IMR-90 (cell line): ENCODE measurements at regions not wholly inside any gene's neighbourhood (a gene's known extent, or its start where the extent isn't known, plus 50 kb on each side); places are given as distances from the start of the nearest gene placed in this dataset.

ENCODE experiments used
- ATAC-seq: fragments of 200-7000 bp; cut with Tn5 transposase; 2 replicates; pipeline ENCODE4 v1.9.1; 2020; ENCODE audit warnings: low read depth, mild to moderate bottlenecking, moderate library complexity
- BruUV-seq: library from RNA; stranded (reverse); fragments of 400-500 nt; replicated peaks from 2 replicates; lab custom pipeline; 2021; lab: Mats Ljungman, UMichigan
- CTCF ChIA-PET: fragments of 300-600 bp; formaldehyde crosslinking; extraction: SDS; loops from one replicate; lab custom pipeline; 2021; ENCODE audit warnings: antibody characterized with exemption; lab: Yijun Ruan, JAX
- POLR2A ChIA-PET: fragments of 300-600 bp; sonication (Branson Sonifier 250); formaldehyde crosslinking; loops from one replicate; lab custom pipeline; 2022; ENCODE audit warnings: antibody characterized with exemption; ENCODE audit not compliant: unreplicated experiment; lab: Charles Lee
- DNase-seq: peaks from one replicate; pipeline ENCODE4 v3.0.0; 2013
- H2AFZ ChIP-seq: replicated peaks from 2 replicates; pipeline ENCODE3; 2013; ENCODE audit warnings: low read length, mild to moderate bottlenecking; ENCODE audit not compliant: poor library complexity
- H2AK5ac ChIP-seq: 2 replicates; pipeline ENCODE4 v1.6.1; 2013; ENCODE audit warnings: low read depth, low read length, inconsistent platforms
- H2AK9ac ChIP-seq: replicated peaks from 2 replicates; pipeline ENCODE3; 2013; ENCODE audit warnings: mild to moderate bottlenecking, low read depth, low read length, moderate library complexity; ENCODE audit not compliant: poor library complexity
- H2BK120ac ChIP-seq: 2 replicates; pipeline ENCODE4 v1.6.1; 2013; ENCODE audit warnings: low read depth, low read length, inconsistent platforms
- H2BK15ac ChIP-seq: 3 replicates; pipeline ENCODE4 v1.6.1; 2013; ENCODE audit warnings: low read depth, low read length, inconsistent platforms
- H2BK20ac ChIP-seq: 2 replicates; pipeline ENCODE4 v1.6.1; 2013; ENCODE audit warnings: low read depth, mild to moderate bottlenecking, inconsistent platforms, low read length, moderate library complexity
- H2BK5ac ChIP-seq: 2 replicates; pipeline ENCODE4 v1.6.1; 2013; ENCODE audit warnings: mild to moderate bottlenecking, low read depth, low read length, inconsistent platforms; ENCODE audit not compliant: poor library complexity, severe bottlenecking
- H3K14ac ChIP-seq: replicated peaks from 2 replicates; pipeline ENCODE4 v1.6.1; 2013; ENCODE audit warnings: low read depth, low read length, inconsistent platforms
- H3K18ac ChIP-seq: 2 replicates; pipeline ENCODE4 v1.6.1; 2013; ENCODE audit warnings: low read depth, low read length, control low read depth
- H3K23ac ChIP-seq: 2 replicates; pipeline ENCODE4 v1.6.1; 2013; ENCODE audit warnings: low read depth, low read length, inconsistent platforms
- H3K27ac ChIP-seq: 2 replicates; pipeline ENCODE4 v1.5.1; 2013; ENCODE audit warnings: mild to moderate bottlenecking, control low read depth, low read length; ENCODE audit not compliant: insufficient read depth
- H3K27me3 ChIP-seq: 2 replicates; pipeline ENCODE4 v1.6.1; 2013; ENCODE audit warnings: low read length; ENCODE audit not compliant: control insufficient read depth, insufficient read depth
- H3K36me3 ChIP-seq: 2 replicates; pipeline ENCODE4 v1.6.1; 2013; ENCODE audit warnings: low read length, mixed read lengths; ENCODE audit not compliant: control insufficient read depth, insufficient read depth
- H3K4ac ChIP-seq: 2 replicates; pipeline ENCODE4 v1.6.1; 2013; ENCODE audit warnings: low read depth, low read length, inconsistent platforms
- H3K4me1 ChIP-seq: 2 replicates; pipeline ENCODE4 v1.6.1; 2013; ENCODE audit warnings: low read length, mixed read lengths; ENCODE audit not compliant: control insufficient read depth, insufficient read depth
- H3K4me2 ChIP-seq: 2 replicates; pipeline ENCODE4 v1.6.1; 2013; ENCODE audit warnings: low read depth, mild to moderate bottlenecking, control low read depth, low read length, moderate library complexity
- H3K4me3 ChIP-seq: 2 replicates; pipeline ENCODE4 v1.5.1; 2013; ENCODE audit warnings: low read depth, mild to moderate bottlenecking, control low read depth, low read length, moderate library complexity; ENCODE audit not compliant: insufficient read depth
- H3K56ac ChIP-seq: 2 replicates; pipeline ENCODE4 v1.6.1; 2013; ENCODE audit warnings: low read length, inconsistent platforms; ENCODE audit not compliant: insufficient read depth; ENCODE audit errors: extremely low read depth
- H3K79me1 ChIP-seq, 2 experiments: 2 replicates each; pipeline ENCODE4 v1.6.1; 2013; ENCODE audit warnings: low read length in 2 of 2, inconsistent platforms in 1 of 2, low read depth in 1 of 2
- H3K9ac ChIP-seq: 2 replicates; pipeline ENCODE4 v1.6.1; 2013; ENCODE audit warnings: low read depth, low read length, control low read depth
- H3K9me1 ChIP-seq: 2 replicates; pipeline ENCODE4 v1.6.1; 2013; ENCODE audit warnings: low read length, inconsistent platforms; ENCODE audit not compliant: insufficient read depth
- H3K9me3 ChIP-seq: 2 replicates; pipeline ENCODE4 v1.6.1; 2013; ENCODE audit warnings: low read length; ENCODE audit not compliant: control insufficient read depth, insufficient read depth
- H4K20me1 ChIP-seq: 2 replicates; pipeline ENCODE4 v1.6.1; 2013; ENCODE audit warnings: low read length, inconsistent platforms; ENCODE audit not compliant: insufficient read depth
- H4K5ac ChIP-seq: 2 replicates; pipeline ENCODE4 v1.6.1; 2013; ENCODE audit warnings: mild to moderate bottlenecking, low read depth, low read length, control low read depth
- H4K8ac ChIP-seq, 2 experiments: 2 replicates each; pipeline ENCODE4 v1.6.1; 2013; ENCODE audit warnings: low read depth in 2 of 2, low read length in 2 of 2, control low read depth in 1 of 2, inconsistent platforms in 1 of 2
- H4K91ac ChIP-seq: 2 replicates; pipeline ENCODE4 v1.6.1; 2013; ENCODE audit warnings: low read depth, low read length, inconsistent platforms; ENCODE audit not compliant: insufficient read depth
- ELK1 ChIP-seq: fragments of 150-350 bp; IDR thresholded peaks from 2 replicates; pipeline ENCODE4 v1.6.1; 2016; ENCODE audit warnings: low read depth, mild to moderate bottlenecking, low read length, moderate library complexity, borderline replicate concordance
- FOS ChIP-seq: fragments of 150-350 bp; IDR thresholded peaks from 2 replicates; pipeline ENCODE4 v1.6.1; 2016; ENCODE audit warnings: low read depth, low read length
- MAFK ChIP-seq: IDR thresholded peaks from 2 replicates; pipeline ENCODE4 v1.6.1; 2012; ENCODE audit warnings: low read depth, low read length, improper control_type of control experiment
- MAZ ChIP-seq: IDR thresholded peaks from 2 replicates; pipeline ENCODE4 v1.6.1; 2012; ENCODE audit warnings: low read depth, mild to moderate bottlenecking, low read length, improper control_type of control experiment, moderate library complexity, borderline replicate concordance
- RCOR1 ChIP-seq: IDR thresholded peaks from 2 replicates; pipeline ENCODE4 v1.6.1; 2012; ENCODE audit warnings: mild to moderate bottlenecking, low read length, improper control_type of control experiment; ENCODE audit not compliant: insufficient replicate concordance
- USF2 ChIP-seq: fragments of 150-350 bp; IDR thresholded peaks from 2 replicates; pipeline ENCODE4 v1.6.1; 2017; ENCODE audit warnings: mild to moderate bottlenecking, antibody characterized with exemption, low read length, low read depth
- WGBS, 2 experiments: methylation state at CpG; one replicate each; pipeline versions ENCODE4 v1.1.5 to v1.1.7; 2013; ENCODE audit warnings: missing lambda C conversion rate in 2 of 2; ENCODE audit not compliant: insufficient read length in 1 of 2; ENCODE audit errors: extremely low coverage in 2 of 2; 5-methylcytosine and 5-hydroxymethylcytosine counted together
- dilution Hi-C: fragments of 300-500 bp; cut with HindIII; formaldehyde crosslinking; loops from one replicate; pipeline ENCODE4 v1.14.3; 2018; ENCODE audit warnings: low sequenced_read_pairs; ENCODE audit not compliant: unreplicated experiment
- in situ Hi-C: fragments of 300-500 bp; cut with MboI; formaldehyde crosslinking; loops from 3 replicates; pipeline ENCODE4 v1.14.3; 2019; ENCODE audit warnings: low sequenced_read_pairs, inconsistent platforms, mixed read lengths
- intact Hi-C: fragments of 100-400 bp; cut with micrococcal nuclease; formaldehyde crosslinking; loops from 2 replicates; pipeline ENCODE4 v1.10.0; 2022

GRCh38 chr1:208526613-208527125 is 282.5 kb upstream of the PLXNA2 start:
- Histone ChIP-seq H4K20me1 (no peaks in the 10 kb centered on the region), H3K56ac (no peak overlapping the region), H3K27ac (no peak overlapping the region), H3K23ac (no peak overlapping the region), H2AFZ (no peak overlapping the region), H3K4me1 (no peaks in the 10 kb centered on the region), H2BK20ac (no peak overlapping the region), H3K9ac (no peak overlapping the region), H3K79me1 (no peaks in the 10 kb centered on the region), H3K9me3 (no peaks in the 10 kb centered on the region; the same call in 1 of the 2 replicates), H3K4ac (no peak overlapping the region), H4K8ac (no peak overlapping the region), H2BK5ac (no peak overlapping the region), H4K5ac (no peak overlapping the region), H3K9me1 (no peaks in the 10 kb centered on the region), H4K91ac (no peak overlapping the region), H3K4me3 (no peak overlapping the region), H3K18ac (no peak overlapping the region), H2AK5ac (no peak overlapping the region), H2BK15ac (no peak overlapping the region), H3K14ac (no peak overlapping the region), H3K4me2 (no peak overlapping the region), H2BK120ac (no peak overlapping the region), H2AK9ac (no peak overlapping the region), H3K27me3 (no peaks in the 10 kb centered on the region), H3K36me3 (no peaks in the 10 kb centered on the region)
- ATAC-seq (no peak), DNase-seq (no peak)
- no TSS peak for BruUV-seq
- intact Hi-C loops (no loop called here), dilution Hi-C loops (no loop called here), in situ Hi-C loops (no loop called here)
- TF ChIP-seq ELK1 (no peak), FOS (no peak), MAFK (no peak), USF2 (no peak), RCOR1 (no peak), MAZ (no peak)
- no CpG with 5 or more reads among the region's 2 CpGs for WGBS, 2 experiments
- ChIA-PET POLR2A (no interaction called here), CTCF (no interaction called here)
